IPS-NIHi11 (cell line): ENCODE measurements at regions not wholly inside any gene's neighbourhood (a gene's known extent, or its start where the extent isn't known, plus 50 kb on each side); places are given as distances from the start of the nearest gene placed in this dataset.

Experiments used
- DNase-seq: peaks from one replicate; pipeline ENCODE4 v3.0.0; 2012; ENCODE audit warnings: mixed read lengths, low spot score

DNA sequence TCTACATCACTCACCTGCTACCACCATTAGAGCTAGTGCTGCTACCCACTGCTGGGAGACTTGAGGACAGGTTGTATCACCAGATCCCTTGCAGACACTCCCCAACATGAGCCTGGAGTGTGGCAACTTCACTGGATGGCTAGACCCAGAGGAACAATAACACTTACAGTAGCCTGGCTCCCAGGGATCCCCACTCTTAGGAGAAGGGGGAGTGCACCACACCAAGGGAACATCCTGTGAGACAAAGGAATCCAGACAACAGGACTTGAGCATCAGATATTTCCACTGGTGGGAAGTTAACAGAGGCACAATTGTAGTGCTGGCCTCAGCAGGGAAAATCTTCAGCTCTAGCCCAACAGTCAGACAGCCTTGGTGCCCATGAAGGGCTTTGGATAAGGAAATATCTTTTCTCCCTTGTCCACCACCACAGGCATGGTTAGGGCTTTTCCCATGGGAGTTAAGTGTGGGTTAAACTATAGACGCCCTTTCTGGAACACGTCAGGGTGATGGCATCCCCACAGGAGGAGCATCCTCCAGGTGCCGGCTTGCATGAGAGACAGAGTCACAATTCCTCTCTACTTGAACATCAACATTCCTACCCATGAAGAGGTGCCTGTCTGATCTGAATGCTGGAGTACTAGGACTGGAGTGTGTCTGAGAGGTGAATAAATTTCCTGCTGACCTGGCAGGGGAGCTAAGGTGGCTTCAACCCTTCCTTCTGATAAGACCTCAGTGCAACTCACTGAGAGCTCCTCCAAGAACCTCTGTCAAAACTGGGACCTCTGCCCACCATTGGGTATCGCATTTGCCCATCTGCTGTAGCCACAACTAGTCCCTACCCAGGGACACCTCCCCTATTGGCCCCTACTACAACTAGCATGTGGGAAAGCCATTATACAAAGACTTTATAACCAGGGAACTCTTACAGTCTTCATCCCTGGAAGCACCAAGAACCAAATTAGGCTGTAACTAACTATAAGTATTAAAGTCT lies 55.4 kb upstream of the SIRPG start:
- DNase-seq = no peak

DNA sequence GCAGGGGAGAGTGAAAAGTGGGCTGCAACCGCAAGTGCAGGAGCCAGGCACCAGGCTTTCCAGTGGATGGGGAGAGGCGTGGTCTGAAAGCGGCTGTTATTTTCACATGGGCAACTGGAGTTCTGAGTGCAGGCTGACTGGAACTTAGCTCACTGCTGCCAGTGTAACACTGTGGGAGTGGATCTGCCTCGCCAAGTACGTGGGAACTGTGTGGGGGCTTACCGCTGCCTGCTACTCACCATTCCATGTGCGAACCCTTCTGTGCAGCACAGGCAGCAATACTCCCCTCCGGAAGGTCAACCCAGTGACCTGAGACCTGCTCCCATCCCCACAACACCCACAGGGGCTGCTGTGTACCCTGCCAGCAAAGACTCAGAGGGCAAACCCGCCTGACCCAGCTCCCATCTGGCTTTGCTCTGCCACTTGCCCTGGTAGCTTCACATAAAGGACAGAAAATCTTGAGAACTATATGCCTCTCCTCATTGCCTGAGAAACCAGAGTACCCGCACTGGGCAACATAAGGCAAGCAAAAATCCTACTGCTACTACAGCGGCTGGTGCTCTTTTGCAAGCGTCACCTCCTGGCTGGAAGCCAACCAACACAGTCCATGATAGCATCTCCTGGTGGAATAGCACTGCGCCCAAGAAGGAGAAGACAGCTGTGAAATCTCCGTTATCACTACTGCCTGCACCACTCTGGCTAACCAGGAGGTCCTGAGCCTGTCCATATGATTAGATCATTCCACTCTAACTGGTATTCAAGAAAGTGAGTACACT lies 54.4 kb upstream of the SIRPG start:
- DNase-seq = no peak

GRCh38 chr20:1711266-1711665 lies 53.7 kb upstream of the SIRPG start:
- no peak for DNase-seq

GRCh38 chr20:1710484-1710883 lies 52.9 kb upstream of the SIRPG start:
- no peak for DNase-seq

DNA sequence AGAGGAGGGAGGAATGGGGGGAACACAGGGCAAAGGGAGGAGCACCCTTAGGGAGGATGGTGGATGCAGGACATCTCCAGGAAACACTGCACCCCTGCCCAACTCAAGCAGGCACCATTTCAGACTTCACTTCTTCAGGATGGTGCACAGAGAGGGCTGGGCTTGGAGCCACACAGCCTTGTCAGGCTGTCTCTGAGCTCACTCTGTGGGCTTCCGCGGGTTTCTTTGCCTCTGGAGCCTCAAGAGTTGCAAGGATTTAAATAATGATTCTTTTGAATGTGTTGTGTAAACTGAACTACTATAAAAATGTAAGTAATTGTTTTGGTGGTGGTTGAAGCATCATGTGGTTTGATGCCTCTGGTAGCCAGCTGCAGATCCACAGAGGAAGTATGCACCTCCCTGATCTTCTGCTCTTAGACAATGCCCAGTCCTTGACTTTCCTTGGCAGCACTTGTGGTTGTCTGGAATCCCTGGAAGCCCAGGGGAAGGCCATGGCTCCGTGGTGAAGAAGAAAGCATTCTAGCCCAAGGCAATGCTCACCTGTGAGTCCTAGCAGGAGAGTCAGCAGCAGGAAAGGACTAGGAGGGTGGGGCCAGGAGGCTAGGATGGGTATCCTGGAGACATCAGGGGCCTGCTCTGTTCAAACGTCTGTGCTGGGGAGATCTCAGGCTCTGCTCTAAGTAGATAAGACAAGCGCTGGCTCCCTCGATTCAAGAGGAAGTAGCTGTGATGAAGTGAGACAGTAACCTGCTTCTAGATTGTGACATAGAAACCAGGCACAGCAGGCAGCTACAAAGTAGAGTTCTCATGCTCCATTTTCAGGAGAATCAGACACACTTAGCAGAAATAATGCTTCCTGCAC lies 50.2 kb upstream of the SIRPG start:
- DNase-seq = no peak
